ENCODE measurements at regions not wholly inside any gene's neighbourhood (a gene's known extent, or its start where the extent isn't known, plus 50 kb on each side); places are given as distances from the start of the nearest gene placed in this dataset.

- TF ChIP-seq, protein P1, sequence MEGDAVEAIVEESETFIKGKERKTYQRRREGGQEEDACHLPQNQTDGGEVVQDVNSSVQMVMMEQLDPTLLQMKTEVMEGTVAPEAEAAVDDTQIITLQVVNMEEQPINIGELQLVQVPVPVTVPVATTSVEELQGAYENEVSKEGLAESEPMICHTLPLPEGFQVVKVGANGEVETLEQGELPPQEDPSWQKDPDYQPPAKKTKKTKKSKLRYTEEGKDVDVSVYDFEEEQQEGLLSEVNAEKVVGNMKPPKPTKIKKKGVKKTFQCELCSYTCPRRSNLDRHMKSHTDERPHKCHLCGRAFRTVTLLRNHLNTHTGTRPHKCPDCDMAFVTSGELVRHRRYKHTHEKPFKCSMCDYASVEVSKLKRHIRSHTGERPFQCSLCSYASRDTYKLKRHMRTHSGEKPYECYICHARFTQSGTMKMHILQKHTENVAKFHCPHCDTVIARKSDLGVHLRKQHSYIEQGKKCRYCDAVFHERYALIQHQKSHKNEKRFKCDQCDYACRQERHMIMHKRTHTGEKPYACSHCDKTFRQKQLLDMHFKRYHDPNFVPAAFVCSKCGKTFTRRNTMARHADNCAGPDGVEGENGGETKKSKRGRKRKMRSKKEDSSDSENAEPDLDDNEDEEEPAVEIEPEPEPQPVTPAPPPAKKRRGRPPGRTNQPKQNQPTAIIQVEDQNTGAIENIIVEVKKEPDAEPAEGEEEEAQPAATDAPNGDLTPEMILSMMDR (IDR thresholded peaks at IDR 0.05; ENCODE audit: extremely low read depth in 1 of 2, insufficient read depth in 1 of 2, low read depth in 1 of 2, low read length in 2 of 2) = no peak
- no peak for TF ChIP-seq EZH2 (IDR thresholded peaks at IDR 0.05; ENCODE audit: borderline replicate concordance, low read depth, low read length, severe bottlenecking)
Observed at GRCh38 chr17:53483704-53484103, 339.0 kb upstream of the KIF2B start.
